NT2/D1 (cell line): ENCODE measurements at regions not wholly inside any gene's neighbourhood (a gene's known extent, or its start where the extent isn't known, plus 50 kb on each side); places are given as distances from the start of the nearest gene placed in this dataset.

Source experiments
- YY1 ChIP-seq: IDR thresholded peaks from 2 replicates; pipeline ENCODE4 v1.6.1; 2011; ENCODE audit not compliant: insufficient read length, insufficient read depth
- ZNF274 ChIP-seq: IDR thresholded peaks from 2 replicates; pipeline ENCODE4 v1.6.1; 2011; ENCODE audit warnings: mild to moderate bottlenecking, low read depth, low read length

DNA sequence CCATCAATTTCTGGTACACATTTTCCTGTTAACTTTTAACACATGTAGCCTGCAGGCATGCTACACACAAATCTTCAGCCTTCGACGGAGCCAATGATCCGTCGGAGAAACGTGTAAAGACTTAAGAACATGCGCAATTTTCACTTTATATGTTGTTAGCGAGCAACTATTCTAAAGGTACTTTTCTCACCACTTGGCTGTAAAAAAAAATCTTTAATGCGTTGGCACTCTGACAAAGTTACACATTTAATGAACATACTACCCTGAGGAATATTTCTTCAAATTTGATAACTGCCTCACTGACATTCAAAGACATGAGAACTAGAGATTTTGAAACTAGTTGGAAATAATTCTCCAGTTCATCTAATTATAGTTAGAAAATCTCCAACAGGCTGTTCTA, 507.5 kb upstream of the SALL1 start:
- no peak for TF ChIP-seq YY1
- no peak for TF ChIP-seq ZNF274
